NCI-H1417 treated with DMSO at 0.1 percent for 48 hours (cell line): ENCODE measurements at regions not wholly inside any gene's neighbourhood (a gene's known extent, or its start where the extent isn't known, plus 50 kb on each side); places are given as distances from the start of the nearest gene placed in this dataset.

Source experiments
- DNase-seq: peaks from one replicate; lab custom pipeline; 2025; lab: John Stamatoyannopoulos, UW

- no peak for DNase-seq
Measured at GRCh38 chr4:14841801-14842768, 160.2 kb upstream of the CPEB2 start.

GRCh38 chr4:14842964-14843630, 159.2 kb upstream of the CPEB2 start:
- DNase-seq, result no peak

- no peak for DNase-seq
Measured at GRCh38 chr4:14844061-14844460, 158.2 kb upstream of the CPEB2 start.

GRCh38 chr4:14848229-14848628, 154.1 kb upstream of the CPEB2 start:
- no peak for DNase-seq

- no peak for DNase-seq
Measured at GRCh38 chr4:14850455-14851097, 151.7 kb upstream of the CPEB2 start.

- no peak for DNase-seq
Measured at GRCh38 chr4:14853176-14853943, 148.9 kb upstream of the CPEB2 start.

- no peak for DNase-seq
Measured at GRCh38 chr4:14855719-14856061, 146.6 kb upstream of the CPEB2 start.

- DNase-seq, result no peak
Measured at GRCh38 chr4:14856062-14856933, 146.0 kb upstream of the CPEB2 start.

- DNase-seq, result no peak
Measured at GRCh38 chr4:14856934-14857235, 145.4 kb upstream of the CPEB2 start.

GRCh38 chr4:14857475-14857874, 144.8 kb upstream of the CPEB2 start:
- no peak for DNase-seq

GRCh38 chr4:14857981-14858380, 144.3 kb upstream of the CPEB2 start:
- DNase-seq, result no peak

GRCh38 chr4:14862891-14863290, 139.4 kb upstream of the CPEB2 start:
- no peak for DNase-seq

- DNase-seq, result no peak
Measured at GRCh38 chr4:14863418-14864364, 138.6 kb upstream of the CPEB2 start.

- no peak for DNase-seq
Measured at GRCh38 chr4:14864365-14865030, 137.8 kb upstream of the CPEB2 start.

GRCh38 chr4:14865031-14865366, 137.3 kb upstream of the CPEB2 start:
- no peak for DNase-seq

GRCh38 chr4:14865804-14866203, 136.5 kb upstream of the CPEB2 start:
- no peak for DNase-seq

GRCh38 chr4:14867847-14868246, 134.4 kb upstream of the CPEB2 start:
- peak; percentile 81 for DNase-seq

GRCh38 chr4:14868426-14869395, 133.6 kb upstream of the CPEB2 start:
- DNase-seq, result no peak
